OCI-M1 (cell line): ENCODE measurements at regions not wholly inside any gene's neighbourhood (a gene's known extent, or its start where the extent isn't known, plus 50 kb on each side); places are given as distances from the start of the nearest gene placed in this dataset.
"Not testable (repeated sequence)": the region's sequence is repeated elsewhere in the genome, so short reads cannot be mapped to it uniquely, and the experiment has no call there.

Experiments
- DNase-seq: peaks from one replicate; lab custom pipeline; 2025; lab: John Stamatoyannopoulos, UW

DNA sequence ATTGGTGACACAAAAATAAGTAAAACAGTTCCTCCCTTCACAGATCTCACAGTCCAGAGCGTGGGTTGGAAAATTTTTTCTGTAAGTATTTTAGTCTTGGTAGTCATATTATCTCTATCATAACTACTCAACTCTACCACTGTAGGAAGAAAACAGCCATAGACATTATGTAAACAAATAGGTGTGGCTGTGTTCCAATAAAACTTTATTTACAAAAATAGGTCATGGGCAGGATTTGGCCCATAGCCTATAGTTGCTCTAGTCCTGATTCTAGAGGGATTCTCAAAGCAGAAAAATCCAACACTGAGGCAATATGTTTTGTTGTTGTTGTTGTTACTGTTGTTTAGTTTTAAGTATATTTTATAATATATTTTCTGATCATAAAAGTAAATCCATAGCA, 206.1 kb upstream of the GADL1 start:
- DNase-seq = no peak

DNA sequence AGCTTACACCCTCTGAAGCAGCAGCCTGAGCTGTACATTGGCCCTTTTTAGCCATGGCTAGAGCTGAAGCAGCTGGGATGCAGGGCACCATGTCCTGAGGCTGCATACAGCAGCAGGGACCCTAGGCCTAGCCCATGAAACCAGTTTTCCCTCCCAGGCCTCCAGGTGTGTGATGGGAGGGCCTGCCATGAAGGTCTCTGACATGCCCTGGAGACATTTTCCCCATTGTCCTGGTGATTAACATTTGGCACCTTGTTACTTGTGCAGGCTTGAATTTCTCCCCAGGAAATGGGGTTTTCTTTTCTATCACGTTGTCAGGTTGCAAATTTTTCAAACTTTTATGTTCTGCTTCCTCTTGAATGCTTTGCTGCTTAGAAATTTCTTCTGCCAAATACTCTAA, 206.8 kb upstream of the GADL1 start:
- not testable (repeated sequence) for DNase-seq

DNA sequence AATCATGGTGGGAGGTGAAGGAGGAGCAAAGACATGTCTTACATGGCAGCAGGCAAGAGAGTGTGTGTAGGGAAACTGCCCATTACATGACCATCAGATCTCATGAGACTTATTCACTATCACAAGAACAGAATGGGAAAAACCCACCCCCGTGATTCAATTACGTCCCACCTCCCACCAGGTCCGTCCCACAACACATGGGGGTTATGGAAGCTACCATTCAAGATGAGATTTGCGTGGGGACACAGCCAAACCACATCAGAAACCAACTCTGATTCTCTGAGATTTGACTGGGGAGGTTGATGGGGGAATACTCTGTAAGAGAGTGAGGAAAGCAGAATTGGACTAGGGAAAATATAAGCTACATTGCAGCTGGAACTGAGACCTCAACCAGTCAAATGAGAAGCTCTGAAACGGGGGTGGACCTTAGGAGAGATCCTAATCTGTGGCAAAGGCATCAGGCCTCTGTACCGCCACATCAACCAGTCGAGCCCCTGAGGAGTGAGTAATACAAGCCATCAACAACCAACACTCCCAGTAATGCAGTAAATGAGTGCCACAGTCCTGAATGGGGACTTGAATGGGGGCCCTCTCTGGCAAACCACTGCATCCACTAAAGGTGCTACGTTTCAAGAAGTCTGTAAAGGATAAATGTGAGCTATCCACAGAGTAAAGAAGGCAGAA, 207.9 kb upstream of the GADL1 start:
- DNase-seq = no peak

GRCh38 chr3:31103181-31103580, 208.7 kb upstream of the GADL1 start:
- no peak for DNase-seq

GRCh38 chr3:31103623-31104180, 209.2 kb upstream of the GADL1 start:
- DNase-seq = no peak

DNA sequence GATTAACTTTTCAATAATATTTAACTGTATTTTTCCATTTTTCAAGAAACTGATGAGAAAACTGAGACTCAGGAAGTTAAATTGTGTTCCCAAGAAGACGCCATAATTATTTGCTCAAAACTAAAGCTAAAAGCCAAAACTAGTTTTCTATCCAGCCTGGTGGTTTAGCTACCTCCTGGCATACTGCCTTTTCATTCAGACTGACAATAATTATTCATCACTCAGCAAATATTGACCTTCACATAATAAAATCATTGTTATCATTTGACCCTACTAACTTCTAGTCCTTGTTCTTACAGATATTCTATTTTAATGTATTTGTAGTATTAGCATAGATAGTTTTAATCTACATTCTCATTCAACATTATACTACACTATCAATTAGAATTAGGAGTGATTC, 210.6 kb upstream of the GADL1 start:
- peak; percentile 51 for DNase-seq

- peak; percentile 92 for DNase-seq
Measured at GRCh38 chr3:31105438-31106077, 211.1 kb upstream of the GADL1 start.

DNA sequence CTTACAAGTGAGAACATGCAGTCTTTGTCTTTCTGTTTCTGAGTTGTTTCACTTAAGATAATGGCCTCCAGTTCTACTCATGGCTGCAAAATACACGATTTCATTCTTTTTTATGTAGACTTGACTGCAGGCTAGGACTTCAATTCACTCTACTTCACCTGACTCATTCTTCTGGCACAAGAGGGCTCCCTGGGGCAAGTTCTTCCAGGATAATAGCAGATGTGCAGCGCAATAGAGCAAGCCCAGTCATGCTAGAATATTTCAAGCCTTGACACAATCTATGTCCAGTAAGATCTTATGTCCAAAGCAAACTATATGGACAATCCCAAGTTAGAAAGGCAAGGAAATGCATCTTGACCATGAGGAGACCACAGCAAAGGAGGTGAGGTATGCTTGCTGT, 211.7 kb upstream of the GADL1 start:
- peak; percentile 41 for DNase-seq

- peak; percentile 72 for DNase-seq
Measured at GRCh38 chr3:31106912-31107311, 212.5 kb upstream of the GADL1 start.

GRCh38 chr3:31114929-31115283, 220.4 kb upstream of the GADL1 start:
- peak; percentile 83 for DNase-seq

DNA sequence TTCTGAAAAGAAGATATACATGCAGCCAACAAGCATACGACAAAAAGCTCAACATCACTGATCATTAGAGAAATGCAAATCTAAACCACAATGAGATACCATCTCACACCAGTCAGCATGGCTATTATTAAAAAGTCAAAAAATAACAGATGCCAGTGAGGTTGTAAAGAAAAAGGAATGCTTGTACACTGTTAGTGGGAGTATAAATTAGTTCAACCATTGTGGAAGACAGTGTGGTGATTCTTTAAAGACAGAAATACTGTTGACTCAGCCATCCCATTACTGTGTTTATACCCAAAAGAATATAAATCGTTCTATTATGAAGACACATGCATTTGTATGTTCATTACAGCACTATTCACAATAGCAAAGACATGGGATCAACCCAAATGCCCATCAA, 221.1 kb upstream of the GADL1 start:
- not testable (repeated sequence) for DNase-seq

- DNase-seq = no peak
Measured at GRCh38 chr3:31116651-31117050, 222.2 kb upstream of the GADL1 start.

DNA sequence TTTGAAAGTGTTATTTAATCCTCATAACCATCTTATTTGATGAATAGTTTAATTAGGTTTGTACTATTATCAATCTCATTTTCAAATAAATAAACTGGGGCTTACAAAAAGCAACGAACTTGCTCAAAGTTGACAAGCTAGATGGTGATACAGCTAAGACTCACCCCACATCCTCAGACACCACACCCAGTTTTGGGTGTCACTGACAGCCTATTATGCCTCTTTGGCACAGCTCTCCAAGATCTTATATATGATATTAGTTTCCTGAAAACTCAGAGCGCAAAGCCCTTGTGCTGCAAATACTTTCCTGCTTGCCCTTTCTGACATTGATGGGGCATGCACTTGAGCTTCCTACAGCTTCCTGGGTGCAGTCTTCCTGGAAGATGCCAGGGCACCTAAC, 223.4 kb upstream of the GADL1 start:
- DNase-seq = no peak

GRCh38 chr3:31124373-31124772, 229.9 kb upstream of the GADL1 start:
- DNase-seq = peak; percentile 90

DNA sequence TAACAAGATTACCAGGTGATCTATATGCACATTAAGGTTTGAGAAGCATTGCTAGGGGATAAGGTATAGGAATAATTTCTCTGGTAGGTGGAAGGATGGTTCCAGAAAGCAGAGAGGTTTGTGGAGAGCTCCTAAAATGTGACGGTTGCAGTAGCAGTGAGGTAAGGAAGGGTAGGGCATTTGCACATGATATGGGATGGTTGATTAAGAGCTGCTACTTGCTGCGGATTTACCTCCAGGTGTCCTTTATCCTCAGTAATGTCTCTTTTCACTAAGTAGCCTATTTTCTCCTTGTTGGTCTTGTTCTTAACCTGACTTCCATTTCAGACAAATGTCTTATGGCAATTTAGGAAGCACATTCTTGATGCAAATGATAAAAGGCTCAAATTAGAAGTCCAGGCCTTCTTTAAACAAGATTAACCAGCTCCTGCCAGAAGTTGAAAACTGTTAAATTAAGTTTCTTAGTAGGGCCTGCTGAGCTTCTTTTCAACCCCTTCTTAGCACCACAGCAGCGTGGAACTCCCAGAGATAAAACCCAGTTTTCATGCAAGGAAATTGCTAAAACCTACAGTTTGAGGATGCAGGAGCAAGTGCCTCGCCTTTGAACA, 231.1 kb upstream of the GADL1 start:
- DNase-seq = no peak

- no peak for DNase-seq
Measured at GRCh38 chr3:31129241-31129640, 234.8 kb upstream of the GADL1 start.

DNA sequence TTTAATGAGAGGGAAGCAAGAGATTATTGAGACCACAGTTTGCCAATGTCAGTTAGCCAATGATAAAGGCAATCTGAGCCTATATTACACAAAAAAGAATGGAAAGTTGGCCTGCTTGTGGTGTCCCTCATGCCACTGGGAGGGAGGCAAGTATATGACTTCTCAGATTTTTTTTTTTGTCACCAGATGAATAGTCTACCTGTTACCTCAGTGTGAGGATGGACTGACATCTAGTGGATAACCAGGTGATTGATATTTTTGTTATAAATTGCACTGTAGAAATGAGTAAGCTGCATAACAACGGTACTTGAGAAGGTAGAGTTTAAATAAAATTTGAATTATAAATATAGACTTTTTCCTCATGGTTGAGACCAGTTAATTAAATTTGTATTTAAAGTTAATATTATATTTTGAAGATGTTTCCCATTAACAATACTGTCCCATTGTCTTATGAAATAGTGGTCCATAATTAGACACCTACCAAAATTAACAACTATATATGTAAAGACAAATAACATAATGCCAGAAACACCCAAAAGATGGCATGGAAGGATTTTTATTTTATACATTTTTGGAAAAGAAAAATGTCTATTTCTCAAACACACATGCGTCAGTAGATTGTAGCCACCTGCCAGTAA, 237.8 kb upstream of the GADL1 start:
- DNase-seq = peak; percentile 68

- DNase-seq = no peak
Measured at GRCh38 chr3:31133541-31133940, 239.1 kb upstream of the GADL1 start.

GRCh38 chr3:31135546-31135945, 241.1 kb upstream of the GADL1 start:
- no peak for DNase-seq

GRCh38 chr3:31137718-31138465, 243.4 kb upstream of the GADL1 start:
- no peak for DNase-seq

GRCh38 chr3:31140470-31140869, 246.0 kb upstream of the GADL1 start:
- no peak for DNase-seq

DNA sequence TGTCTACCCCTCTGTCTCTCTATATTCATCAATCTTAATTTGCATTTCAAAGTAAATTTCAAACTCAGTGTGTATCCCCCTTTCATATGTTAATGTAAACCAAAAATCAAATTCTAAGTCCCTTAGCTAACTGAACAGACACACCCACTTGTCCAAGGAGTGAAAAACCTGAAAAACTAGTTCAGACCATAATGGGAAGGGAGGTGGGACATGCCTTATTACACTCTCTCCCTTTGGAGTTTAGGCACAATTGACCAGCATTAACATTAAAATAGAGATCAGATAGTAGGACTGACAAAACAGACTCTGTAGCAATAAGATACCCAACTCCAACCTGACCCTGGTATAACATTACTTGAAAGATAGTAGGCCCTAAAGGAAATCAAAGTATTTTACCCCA, 247.7 kb upstream of the GADL1 start:
- no peak for DNase-seq
